HG03575 (cell line): ENCODE measurements at regions not wholly inside any gene's neighbourhood (a gene's known extent, or its start where the extent isn't known, plus 50 kb on each side); places are given as distances from the start of the nearest gene placed in this dataset.

Experiments used
- ATAC-seq: cut with Tn5 transposase; IDR thresholded peaks from one replicate; pipeline ENCODE4 v1.9.1; 2021; ENCODE audit not compliant: unreplicated experiment, insufficient number of reproducible peaks, low FRiP score; ENCODE audit errors: extremely low read depth

DNA sequence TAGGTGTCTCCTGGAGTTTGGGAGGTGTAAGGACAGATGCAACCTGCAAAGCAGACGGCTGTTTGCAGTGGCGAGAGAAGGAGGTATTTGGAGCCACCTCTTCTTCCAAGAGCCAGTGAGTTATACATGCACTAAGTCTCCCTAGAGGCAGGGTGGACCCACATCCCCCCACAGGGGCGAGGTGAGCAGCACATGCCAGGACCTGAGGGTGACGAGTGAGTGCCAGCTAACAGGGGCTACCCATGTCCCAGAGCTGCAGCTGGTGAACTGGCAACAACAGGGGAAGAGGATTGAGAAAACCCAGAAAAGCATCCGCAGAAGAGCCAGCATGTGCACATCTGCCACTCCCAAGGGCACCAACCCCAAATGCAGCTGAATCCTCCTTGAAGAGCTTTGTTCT is 95.1 kb downstream of the CD83 start:
- no peak for ATAC-seq

GRCh38 chr6:14216946-14217684 is 99.5 kb downstream of the CD83 start:
- no peak for ATAC-seq

DNA sequence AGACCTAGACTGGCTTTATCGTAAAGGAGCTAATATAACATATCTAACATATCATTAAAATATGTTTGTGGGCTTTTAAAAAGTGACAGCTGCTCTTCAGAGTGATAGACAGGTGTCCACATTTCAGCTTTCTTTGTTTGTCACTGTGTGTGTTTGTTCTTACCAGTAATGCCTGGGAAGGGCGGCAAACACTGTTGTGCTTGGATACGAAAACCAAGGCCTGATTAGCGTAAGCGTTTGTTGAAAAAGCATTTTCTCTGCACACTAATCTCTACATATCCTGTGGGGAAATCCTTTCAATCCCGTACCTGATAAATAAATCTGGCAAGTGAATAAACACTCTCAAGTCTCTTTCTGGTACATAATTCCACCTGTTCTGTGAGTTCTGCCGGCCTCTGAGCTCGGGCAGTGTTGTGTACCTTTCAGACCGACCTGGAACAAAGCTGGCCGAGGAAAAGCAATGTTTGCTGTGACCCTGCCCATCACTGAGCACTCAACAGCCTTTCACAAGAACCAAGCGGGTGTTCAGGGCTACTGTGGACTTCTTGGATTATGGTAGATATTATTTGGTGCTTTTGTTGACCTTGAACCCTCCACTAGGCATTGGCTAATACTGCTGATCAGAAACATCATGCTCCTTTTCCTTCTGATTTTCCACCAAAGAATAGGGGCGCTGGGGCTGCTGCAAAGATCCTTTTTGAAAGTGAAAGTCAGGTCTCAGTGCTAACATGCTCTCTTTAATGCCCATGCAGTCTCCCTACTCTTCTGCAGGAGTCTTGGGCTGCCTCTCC is 100.4 kb downstream of the CD83 start:
- no peak for ATAC-seq

- no peak for ATAC-seq
Measured at GRCh38 chr6:14218519-14218800, 100.9 kb downstream of the CD83 start.

GRCh38 chr6:14221564-14222279 is 104.2 kb downstream of the CD83 start:
- ATAC-seq = no peak

DNA sequence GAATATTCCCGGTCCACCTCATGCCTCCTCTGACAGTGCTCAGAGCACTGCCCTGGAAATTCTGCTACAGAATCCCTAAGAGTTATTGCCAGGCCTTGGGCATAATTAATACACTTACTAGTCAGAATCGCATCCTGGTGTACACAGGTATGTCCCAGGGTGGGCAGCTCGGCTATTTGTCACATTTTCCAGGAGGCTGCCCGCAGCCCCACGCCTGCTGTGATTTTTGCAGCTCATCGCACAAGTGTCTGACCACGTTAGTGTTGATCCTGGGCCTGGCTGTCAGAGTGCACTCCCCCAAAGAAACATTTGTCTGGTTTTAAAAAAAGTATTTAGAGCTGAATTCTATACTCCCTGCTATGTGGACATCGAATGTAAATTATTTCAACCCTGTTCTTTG is 105.4 kb downstream of the CD83 start:
- ATAC-seq = no peak

GRCh38 chr6:14224359-14225103 is 107.0 kb downstream of the CD83 start:
- no peak for ATAC-seq

- no peak for ATAC-seq
Measured at GRCh38 chr6:14226051-14226660, 108.6 kb downstream of the CD83 start.

GRCh38 chr6:14228571-14228970 is 111.0 kb downstream of the CD83 start:
- ATAC-seq = no peak

- ATAC-seq = no peak
Measured at GRCh38 chr6:14231071-14231483, 113.5 kb downstream of the CD83 start.

DNA sequence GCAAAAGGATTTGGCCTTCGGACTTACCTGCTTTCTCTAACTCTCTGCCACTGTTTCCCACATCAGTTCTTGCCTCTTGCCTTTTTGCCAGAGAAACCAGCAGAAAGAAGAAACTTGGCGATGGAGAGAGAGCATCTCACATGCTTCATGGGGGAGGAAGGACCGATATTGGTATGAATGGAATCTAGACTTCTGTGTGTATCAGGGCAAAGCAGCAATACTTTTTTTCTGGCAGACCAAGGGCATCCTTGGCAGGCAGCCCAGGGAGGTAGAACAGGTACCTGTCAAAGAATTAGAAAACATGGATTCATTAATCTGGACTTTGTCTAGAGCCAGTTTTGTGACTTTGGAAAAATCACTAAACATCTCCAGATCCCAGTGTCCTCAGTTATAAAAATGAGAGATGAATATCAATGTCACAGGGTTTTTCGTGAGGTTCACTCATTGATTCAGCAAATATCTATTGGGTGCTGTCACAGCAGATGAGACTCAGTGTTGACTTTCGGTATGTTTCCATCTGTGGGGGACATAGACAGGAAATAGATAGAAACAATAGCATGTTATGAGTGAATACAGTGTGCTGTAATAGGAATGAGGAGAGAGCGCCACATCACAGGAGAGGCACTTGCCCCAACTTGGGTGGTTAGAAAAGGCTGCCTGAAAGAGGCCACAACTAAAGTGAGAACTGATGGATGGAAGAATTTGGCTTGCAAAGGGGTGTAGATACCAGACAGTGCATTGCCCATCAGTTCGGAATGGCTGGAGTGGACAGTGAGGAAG is 114.1 kb downstream of the CD83 start:
- no peak for ATAC-seq

DNA sequence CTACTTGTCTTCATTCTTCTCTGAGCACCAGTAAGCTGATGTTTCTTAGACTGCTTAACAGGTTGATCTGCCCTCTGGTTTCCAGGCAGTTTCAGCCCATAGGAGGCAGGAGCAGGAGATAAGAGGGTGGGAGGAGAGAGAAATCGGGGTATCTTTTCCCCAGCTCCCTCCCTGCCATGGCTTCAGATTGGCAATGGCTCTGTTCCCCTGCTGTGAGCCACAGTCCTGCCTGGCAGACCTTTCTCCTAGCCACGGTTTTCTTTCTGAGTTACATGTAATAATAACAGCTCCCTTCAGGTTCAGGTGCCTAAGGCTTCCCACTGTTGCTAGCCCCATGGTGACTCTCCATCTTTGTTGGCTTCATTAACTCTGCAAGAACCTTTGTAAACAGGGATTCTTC is 115.3 kb downstream of the CD83 start:
- no peak for ATAC-seq

GRCh38 chr6:14235653-14236356 is 118.2 kb downstream of the CD83 start:
- no peak for ATAC-seq

GRCh38 chr6:14239097-14239496 is 121.5 kb downstream of the CD83 start:
- no peak for ATAC-seq

DNA sequence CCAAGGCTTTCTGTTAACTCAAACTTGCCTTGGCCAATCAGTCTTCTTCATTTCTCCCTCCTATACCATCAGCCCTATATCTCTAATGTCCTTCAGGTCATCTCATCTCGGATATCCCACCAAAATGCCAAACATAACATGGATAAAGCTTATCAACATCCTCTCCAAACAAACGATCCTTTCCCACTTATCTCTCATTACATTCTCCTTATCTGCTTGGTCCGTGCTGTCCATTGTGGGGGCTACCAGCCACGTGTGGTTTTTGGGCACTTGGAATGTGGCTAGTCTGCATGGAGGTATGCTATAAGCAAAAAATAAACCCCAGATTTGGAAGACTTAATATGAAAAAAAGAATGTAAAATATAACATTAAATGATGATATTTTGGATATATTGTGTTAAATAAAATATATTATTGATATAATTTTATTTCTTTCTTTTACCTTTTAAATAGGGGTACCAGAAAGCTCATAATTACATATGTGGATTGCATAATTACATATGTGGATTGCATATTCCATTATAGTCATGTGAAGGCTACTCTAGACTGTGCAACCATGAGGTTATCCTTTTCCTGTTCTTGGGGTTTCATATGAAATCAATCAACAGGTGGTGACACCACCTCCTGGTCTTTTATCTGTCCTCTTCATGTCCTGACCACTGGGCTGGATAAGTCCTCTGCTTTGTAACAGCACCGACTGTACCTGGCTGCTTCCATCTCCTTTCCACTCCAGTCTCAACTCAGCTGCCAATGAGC is 123.0 kb downstream of the CD83 start:
- ATAC-seq = no peak

- no peak for ATAC-seq
Measured at GRCh38 chr6:14241255-14242070, 123.9 kb downstream of the CD83 start.
